GM23338 (cell line): ENCODE measurements at regions not wholly inside any gene's neighbourhood (a gene's known extent, or its start where the extent isn't known, plus 50 kb on each side); places are given as distances from the start of the nearest gene placed in this dataset.
"Not testable (repeated sequence)": the region's sequence is repeated elsewhere in the genome, so short reads cannot be mapped to it uniquely, and the experiment has no call there.

Experiments
- ATAC-seq: fragments of 200-7000 bp; cut with Tn5 transposase; 3 replicates; pipeline ENCODE4 v1.9.1; 2020
- DNase-seq: peaks from one replicate; pipeline ENCODE4 v3.0.0-alpha.2; 2015; ENCODE audit warnings: low spot score
- H2AFZ ChIP-seq: fragments of 200-600 bp; sonication (generic); 2 replicates; pipeline ENCODE4 v1.8.0; 2016; ENCODE audit warnings: antibody characterized with exemption, mild to moderate bottlenecking, moderate library complexity
- H3F3A ChIP-seq: fragments of 200-600 bp; sonication (generic); replicated peaks from 2 replicates; pipeline ENCODE4 v1.8.0; 2017; ENCODE audit warnings: antibody characterized with exemption, mixed run types, low read depth
- H3K27ac ChIP-seq: fragments of 200-600 bp; sonication (generic); 2 replicates; pipeline ENCODE4 v1.6.1; 2016; ENCODE audit warnings: low read depth
- H3K27me3 ChIP-seq: fragments of 200-600 bp; sonication (generic); 2 replicates; pipeline ENCODE4 v1.8.0; 2016; ENCODE audit warnings: mild to moderate bottlenecking, mixed run types, moderate library complexity; ENCODE audit not compliant: insufficient read depth
- H3K36me3 ChIP-seq: fragments of 200-600 bp; sonication (generic); 2 replicates; pipeline ENCODE4 v1.8.0; 2016; ENCODE audit warnings: mild to moderate bottlenecking; ENCODE audit not compliant: insufficient read depth
- H3K4me1 ChIP-seq: fragments of 200-600 bp; sonication (generic); 2 replicates; pipeline ENCODE4 v1.8.0; 2016; ENCODE audit warnings: mild to moderate bottlenecking, moderate library complexity; ENCODE audit not compliant: insufficient read depth
- H3K4me2 ChIP-seq: fragments of 200-600 bp; sonication (generic); 2 replicates; pipeline ENCODE4 v1.7.1; 2017; ENCODE audit warnings: mixed run types
- H3K4me3 ChIP-seq: fragments of 200-600 bp; sonication (generic); 2 replicates; pipeline ENCODE4 v1.6.1; 2016; ENCODE audit warnings: mixed run types
- H3K79me2 ChIP-seq: fragments of 200-600 bp; sonication (generic); replicated peaks from 2 replicates; pipeline ENCODE4 v1.8.0; 2017; ENCODE audit warnings: mild to moderate bottlenecking; ENCODE audit not compliant: insufficient read depth
- H3K9me2 ChIP-seq: fragments of 200-600 bp; sonication (generic); 2 replicates; pipeline ENCODE4 v1.8.0; 2017; ENCODE audit not compliant: insufficient read depth
- H4K20me1 ChIP-seq: fragments of 200-600 bp; sonication (generic); replicated peaks from 2 replicates; pipeline ENCODE4 v1.8.0; 2017; ENCODE audit warnings: mild to moderate bottlenecking; ENCODE audit not compliant: insufficient read depth
- H3K27ac Mint-ChIP-seq: 2 replicates; pipeline ENCODE4 v1.8.0; 2020; ENCODE audit warnings: inconsistent platforms, mild to moderate bottlenecking, moderate library complexity, mixed read lengths
- H3K27me3 Mint-ChIP-seq: 3 replicates; pipeline ENCODE4 v1.8.0; 2022; ENCODE audit warnings: low read depth, mild to moderate bottlenecking, moderate library complexity, mixed read lengths, inconsistent platforms; ENCODE audit not compliant: insufficient read depth, poor library complexity
- H3K36me3 Mint-ChIP-seq: 3 replicates; pipeline ENCODE4 v1.8.0; 2021; ENCODE audit warnings: low read depth, mild to moderate bottlenecking, inconsistent platforms, moderate library complexity, mixed read lengths
- H3K4me1 Mint-ChIP-seq: 3 replicates; pipeline ENCODE4 v1.8.0; 2020; ENCODE audit warnings: mild to moderate bottlenecking, inconsistent platforms, mixed read lengths
- H3K4me3 Mint-ChIP-seq: 3 replicates; pipeline ENCODE4 v1.8.0; 2021; ENCODE audit warnings: moderate library complexity, mild to moderate bottlenecking, inconsistent platforms, mixed read lengths
- H3K9me3 Mint-ChIP-seq: 3 replicates; pipeline ENCODE4 v1.8.0; 2020; ENCODE audit warnings: moderate library complexity, mild to moderate bottlenecking, inconsistent platforms, mixed read lengths
- CTCF ChIP-seq, 2 experiments: fragments of 200-600 bp in 1 of 2; sonication (generic) in 1 of 2; conservative IDR thresholded peaks; 2 replicates each; pipeline versions ENCODE4 v1.5.1 to v1.6.1; 2016 to 2017; ENCODE audit warnings: antibody characterized with exemption in 2 of 2, low read depth in 2 of 2, mild to moderate bottlenecking in 2 of 2, moderate library complexity in 1 of 2
- ETS1 ChIP-seq: IDR thresholded peaks from 2 replicates; pipeline ENCODE4 v1.6.1; 2016; ENCODE audit warnings: antibody characterized with exemption
- EZH2 ChIP-seq: fragments of 200-600 bp; sonication (generic); IDR thresholded peaks from one replicate; pipeline ENCODE4 v1.8.0; 2017; ENCODE audit warnings: antibody characterized with exemption, mild to moderate bottlenecking, low read depth; ENCODE audit not compliant: unreplicated experiment
- EZH2phosphoT487 ChIP-seq: fragments of 200-600 bp; sonication (generic); IDR thresholded peaks from one replicate; pipeline ENCODE4 v1.8.1; 2018; ENCODE audit warnings: antibody characterized with exemption; ENCODE audit not compliant: unreplicated experiment
- NANOG ChIP-seq: IDR thresholded peaks from 2 replicates; pipeline ENCODE4 v1.6.1; 2016; ENCODE audit warnings: antibody characterized with exemption, borderline replicate concordance
- POLR2AphosphoS5 ChIP-seq: IDR thresholded peaks from 2 replicates; pipeline ENCODE4 v1.6.1; 2016; ENCODE audit warnings: antibody characterized with exemption, low read depth
- REST ChIP-seq: IDR thresholded peaks from one replicate; pipeline ENCODE4 v1.6.1; 2018; ENCODE audit warnings: antibody characterized with exemption; ENCODE audit not compliant: unreplicated experiment
- ZNF114 ChIP-seq: fragments of 250-450 bp; sonication (Bioruptor Pico); IDR thresholded peaks from 2 replicates; pipeline ENCODE4 v1.5.0; 2020; ENCODE audit warnings: mild to moderate bottlenecking, moderate library complexity
- ZNF331 ChIP-seq: fragments of 250-450 bp; sonication (Bioruptor Pico); IDR thresholded peaks from 2 replicates; pipeline ENCODE4 v1.5.0; 2020; ENCODE audit warnings: low read depth, mild to moderate bottlenecking, moderate library complexity

- TF ChIP-seq ZNF114 (CRISPR knock-in tag): 0 out of 2 replicates have a peak, but pooled peaks have one; percentile 69
These were observed 977.3 kb downstream of the TBL1XR1 start (continued) for GRCh38 chr3:176219970-176220369.

GRCh38 chr3:176214758-176215157 is 982.5 kb downstream of the TBL1XR1 start:
- H3K4me1 Mint-ChIP-seq: peaks cover 6% of the 10 kb centered on the region
- no peaks in the 10 kb centered on the region for H3K27me3 Mint-ChIP-seq
- H3K4me3 ChIP-seq: no peak overlapping the region
- no peak overlapping the region for H3K27ac ChIP-seq
- no peaks in the 10 kb centered on the region for H3K36me3 Mint-ChIP-seq
- H3K27ac Mint-ChIP-seq: no peak overlapping the region
- H3K4me3 Mint-ChIP-seq: no peak overlapping the region
- H3K4me1 ChIP-seq: no peaks in the 10 kb centered on the region
- ATAC-seq (no peak), DNase-seq (no peak)
- no peaks in the 10 kb centered on the region for H3K27me3 ChIP-seq
- no peaks in the 10 kb centered on the region for H4K20me1 ChIP-seq
- H3K36me3 ChIP-seq: no peaks in the 10 kb centered on the region
- H3K79me2 ChIP-seq: no peaks in the 10 kb centered on the region
- no peaks in the 10 kb centered on the region for H3K9me2 ChIP-seq
- no peak overlapping the region for H3K4me2 ChIP-seq
- no peaks in the 10 kb centered on the region for H3F3A ChIP-seq
- TF ChIP-seq ETS1 (no peak), ZNF331 (no peak), POLR2AphosphoS5 (no peak), CTCF (conservative IDR thresholded peaks at IDR 0.05; ENCODE audit: low read depth in 2 of 2) (no peak), EZH2phosphoT487 (no peak), REST (no peak), NANOG (no peak), EZH2 (no peak)
- no peak overlapping the region for H2AFZ ChIP-seq
- no peaks in the 10 kb centered on the region for H3K9me3 Mint-ChIP-seq

GRCh38 chr3:176213314-176213713 is 984.0 kb downstream of the TBL1XR1 start:
- H3F3A ChIP-seq, H3K4me2 ChIP-seq, H3K36me3 ChIP-seq, H3K79me2 ChIP-seq, DNase-seq, H3K9me2 ChIP-seq, H3K4me3 ChIP-seq, H3K36me3 Mint-ChIP-seq, H3K4me1 Mint-ChIP-seq, H3K27ac Mint-ChIP-seq, H4K20me1 ChIP-seq, H3K4me3 Mint-ChIP-seq, H3K27me3 ChIP-seq, H3K4me1 ChIP-seq, H3K9me3 Mint-ChIP-seq, H3K27me3 Mint-ChIP-seq, H3K27ac ChIP-seq, H2AFZ ChIP-seq: not testable (repeated sequence)
- peak; percentile 68 for ATAC-seq
